ENCODE measurements at regions not wholly inside any gene's neighbourhood (a gene's known extent, or its start where the extent isn't known, plus 50 kb on each side); places are given as distances from the start of the nearest gene placed in this dataset.

DNA sequence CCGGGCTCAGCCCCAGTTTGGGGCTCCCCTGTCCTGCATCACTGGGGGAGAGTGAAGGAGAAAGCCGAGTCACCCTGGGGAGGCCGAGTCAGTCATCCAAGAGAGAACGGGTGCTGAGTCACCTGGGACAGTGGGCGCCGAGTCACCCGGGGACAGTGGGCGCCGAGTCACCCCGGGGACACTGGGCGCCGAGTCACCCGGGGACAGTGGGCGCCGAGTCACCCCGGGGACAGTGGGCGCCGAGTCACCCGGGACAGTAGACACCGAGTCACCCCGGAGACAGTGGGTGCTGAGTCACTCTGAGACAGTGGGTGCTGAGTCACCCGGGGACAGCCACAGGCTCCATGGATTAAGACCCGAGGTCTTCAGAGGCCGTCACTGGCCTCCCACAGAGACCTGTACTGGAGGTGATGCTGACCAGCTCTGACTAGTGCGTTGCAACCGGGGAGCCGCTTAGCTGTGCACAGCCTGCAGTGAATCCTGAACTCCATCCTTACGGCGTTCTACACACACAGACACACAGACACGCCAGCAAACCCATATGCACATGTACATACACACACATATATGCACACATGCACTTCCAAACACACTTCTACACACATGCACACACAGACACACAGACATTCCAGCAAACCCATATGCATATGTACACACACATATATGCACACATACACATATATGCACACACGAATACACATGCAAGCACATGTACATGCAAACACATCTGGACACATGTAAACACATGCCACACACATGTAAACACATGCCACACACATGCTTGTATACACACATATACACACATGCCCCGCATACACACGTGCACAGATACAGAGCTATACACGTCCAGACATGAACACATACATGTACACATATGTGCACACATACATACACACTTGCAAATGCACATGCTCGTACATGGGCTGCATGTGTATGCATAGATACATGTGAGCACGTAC lies 64.9 kb upstream of the GALNT9 start:
- no peak for DNase-seq

DNA sequence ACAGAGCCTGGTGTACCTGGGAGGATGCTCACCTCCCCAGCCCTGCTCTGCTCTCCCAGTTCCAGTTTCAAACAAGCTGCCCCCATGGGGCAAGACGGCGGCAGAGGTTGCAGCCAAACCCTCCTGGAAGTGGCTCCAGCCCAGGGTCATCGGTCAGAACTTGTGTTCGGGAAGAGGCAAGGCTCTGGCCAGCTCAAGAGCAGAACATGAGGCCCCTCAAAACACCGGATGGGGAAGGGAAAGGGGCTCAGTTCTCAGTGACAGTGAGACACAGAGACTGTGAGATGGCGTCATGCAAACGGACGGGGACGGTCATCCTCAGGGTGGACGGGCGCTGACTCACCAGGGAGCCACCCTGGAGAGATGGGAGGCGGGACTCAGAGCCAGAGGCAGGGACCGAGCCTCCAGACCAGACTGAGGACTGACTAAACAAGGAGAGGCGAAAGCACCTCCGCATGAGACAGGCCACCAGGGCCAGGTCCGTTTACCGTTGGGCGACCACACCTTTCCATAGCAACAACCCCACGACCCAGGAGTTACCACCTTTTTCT lies 63.9 kb upstream of the GALNT9 start:
- DNase-seq, result no peak

DNA sequence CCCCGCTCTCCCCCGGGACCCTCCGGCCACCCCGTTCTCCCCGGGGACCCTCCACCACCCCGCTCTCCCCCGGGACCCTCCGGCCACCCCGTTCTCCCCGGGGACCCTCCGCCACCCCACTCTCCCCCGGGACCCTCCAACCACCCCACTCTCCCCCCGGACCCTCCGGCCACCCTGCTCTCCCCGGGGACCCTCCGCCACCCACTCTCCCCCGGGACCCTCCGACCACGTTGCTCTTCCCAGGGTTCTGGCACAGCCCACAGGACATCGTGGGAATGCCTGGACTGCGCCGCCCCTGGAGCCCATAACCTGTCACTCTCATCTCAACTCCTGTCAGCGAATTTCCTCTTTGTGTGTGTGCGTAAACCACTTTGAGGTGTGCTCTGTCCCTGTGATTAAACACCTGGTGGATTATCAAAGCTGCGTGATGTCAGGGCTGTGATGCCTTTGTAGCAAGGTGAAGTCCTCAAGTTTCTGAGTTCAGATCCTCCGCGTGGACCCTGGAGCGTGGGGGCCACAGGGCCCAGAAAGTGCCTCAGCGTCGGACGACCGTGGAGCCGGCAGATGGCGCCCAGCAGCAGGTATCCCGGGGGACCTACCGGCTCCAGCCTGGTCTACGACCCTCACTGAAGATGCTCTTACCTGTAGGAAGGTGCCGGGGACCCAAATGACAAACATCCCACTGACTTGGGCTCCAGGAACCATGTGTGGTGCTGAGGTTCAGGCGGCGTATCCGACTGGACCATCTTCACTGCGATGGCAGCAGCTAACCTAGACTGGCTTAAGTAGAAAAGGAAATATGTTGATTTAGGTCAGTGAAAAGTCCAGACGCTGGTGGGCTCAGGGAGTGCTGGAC lies 63.2 kb upstream of the GALNT9 start:
- DNase-seq, result no peak

DNA sequence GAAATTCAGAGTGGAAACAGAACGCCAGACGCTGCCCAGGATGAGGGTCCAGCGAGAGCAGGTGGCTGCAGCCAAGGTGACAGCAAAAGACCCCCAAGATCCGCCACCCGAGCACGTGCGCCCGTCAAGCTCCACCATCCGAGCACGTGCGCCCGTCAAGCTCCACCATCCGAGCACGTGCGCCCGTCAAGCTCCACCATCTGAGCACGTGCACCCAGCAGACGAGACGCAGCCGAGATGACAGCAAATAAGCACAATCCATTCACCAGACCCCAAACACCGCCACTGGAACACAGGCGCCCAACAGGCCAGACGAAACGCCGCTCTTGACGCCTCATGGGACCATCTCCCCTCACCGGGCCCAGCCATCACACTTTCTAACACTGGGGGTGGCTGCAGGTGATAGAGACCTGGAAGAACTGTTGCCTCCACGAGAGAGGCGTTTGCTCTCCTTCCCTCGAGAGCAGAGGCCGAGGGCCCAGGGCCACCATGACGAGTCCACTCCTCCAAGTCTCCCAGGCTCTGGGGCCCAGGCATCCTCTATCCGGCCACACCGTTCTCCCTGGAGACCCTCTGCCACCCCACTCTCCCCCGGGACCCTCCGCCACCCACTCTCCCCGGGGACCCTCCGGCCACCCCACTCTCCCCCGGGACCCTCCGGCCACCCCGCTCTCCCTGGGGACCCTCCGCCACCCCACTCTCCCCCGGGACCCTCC lies 62.1 kb upstream of the GALNT9 start:
- DNase-seq, result no peak

DNA sequence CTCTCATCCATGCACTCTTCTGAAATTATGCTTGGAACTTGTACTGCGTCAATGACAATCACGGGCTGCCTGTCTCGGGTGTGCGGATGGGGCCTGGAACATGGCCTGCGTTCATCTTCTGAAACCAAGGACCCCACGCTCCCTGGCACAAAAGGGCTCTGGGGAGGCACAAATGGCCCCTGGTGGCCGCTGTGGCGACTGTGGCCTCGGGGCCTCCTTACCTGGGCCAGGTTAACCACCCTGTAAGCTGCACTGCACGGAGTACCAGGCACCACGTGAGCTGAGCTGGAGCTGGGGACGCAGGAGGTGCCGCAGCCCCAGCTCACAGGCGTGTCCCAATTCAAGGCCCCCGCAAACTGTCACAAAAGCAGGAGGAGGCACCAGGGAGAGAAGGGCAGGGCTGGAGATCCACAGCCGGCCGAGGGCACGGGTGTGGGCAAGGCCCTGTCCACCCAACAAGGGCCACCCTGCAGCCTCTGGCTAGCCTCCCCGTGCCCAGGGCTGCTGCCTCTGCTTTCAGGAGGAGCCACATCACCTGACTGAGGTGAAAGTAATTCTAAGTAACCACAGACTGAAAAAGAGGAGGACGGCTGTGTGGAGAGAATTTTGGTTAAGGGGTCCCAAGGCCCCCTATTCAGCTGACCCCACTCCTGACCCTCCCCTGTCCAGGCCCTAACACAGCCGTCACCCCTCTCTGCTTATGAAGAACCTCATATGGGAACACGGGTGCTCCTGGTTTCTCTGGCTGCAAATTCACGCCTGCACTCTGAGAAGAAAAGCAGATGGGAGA lies 61.1 kb upstream of the GALNT9 start:
- DNase-seq, result no peak

DNA sequence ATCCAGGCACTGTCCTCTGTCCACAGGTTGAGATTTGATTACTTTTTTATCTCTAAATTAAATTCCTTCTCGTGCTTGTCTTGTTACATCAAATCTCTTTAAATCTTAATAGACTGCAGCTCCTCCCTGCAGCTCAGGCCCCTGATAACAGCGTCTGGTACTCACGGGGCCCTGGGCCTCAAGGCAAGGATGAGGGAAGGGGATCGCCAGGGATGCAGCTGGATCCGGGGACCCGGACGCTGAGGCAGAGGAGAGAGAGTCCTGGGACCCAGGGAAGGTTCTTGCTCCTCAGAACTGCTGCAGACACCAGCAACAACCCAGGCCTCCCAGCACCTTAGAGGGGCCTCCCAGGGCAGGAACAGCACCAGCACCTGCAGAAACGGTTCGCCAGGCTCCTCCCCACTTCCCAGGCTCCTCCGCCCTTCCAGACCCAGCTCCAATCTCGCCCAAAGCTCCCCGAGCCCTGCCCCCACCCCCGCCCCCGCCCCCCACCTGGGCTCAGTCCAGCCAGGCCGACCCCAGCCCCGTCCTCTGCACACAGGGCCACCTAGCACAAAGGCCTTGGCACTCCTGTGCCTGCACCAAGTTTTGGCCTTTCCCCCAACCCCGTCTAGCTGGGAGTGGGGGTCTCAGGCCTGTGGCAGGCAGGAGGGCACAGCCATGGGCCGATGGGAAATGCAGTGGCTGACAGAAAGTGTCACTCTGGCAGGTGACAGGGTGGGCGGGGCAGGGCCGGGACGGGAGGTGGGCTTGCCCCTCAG lies 60.3 kb upstream of the GALNT9 start:
- no peak for DNase-seq

DNA sequence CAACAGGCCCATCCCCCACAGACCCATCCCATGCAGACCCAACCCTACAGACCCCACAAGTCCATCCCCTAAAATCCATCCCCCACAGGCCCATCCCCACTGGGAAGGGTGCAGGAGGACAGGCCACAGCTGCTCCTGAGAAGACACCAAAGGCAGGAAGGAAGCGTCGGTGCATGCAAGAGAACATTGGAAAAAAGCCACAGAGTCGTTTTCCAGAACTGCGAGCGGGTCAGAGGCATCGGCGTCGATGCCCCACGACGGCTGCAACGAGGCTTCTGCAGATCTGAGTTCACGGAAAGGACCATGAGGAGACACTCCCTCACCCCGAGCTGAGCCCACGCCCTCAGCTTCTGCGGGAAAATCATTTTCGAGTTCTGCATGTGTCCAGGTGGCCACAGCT lies 59.6 kb upstream of the GALNT9 start:
- DNase-seq, result no peak

DNA sequence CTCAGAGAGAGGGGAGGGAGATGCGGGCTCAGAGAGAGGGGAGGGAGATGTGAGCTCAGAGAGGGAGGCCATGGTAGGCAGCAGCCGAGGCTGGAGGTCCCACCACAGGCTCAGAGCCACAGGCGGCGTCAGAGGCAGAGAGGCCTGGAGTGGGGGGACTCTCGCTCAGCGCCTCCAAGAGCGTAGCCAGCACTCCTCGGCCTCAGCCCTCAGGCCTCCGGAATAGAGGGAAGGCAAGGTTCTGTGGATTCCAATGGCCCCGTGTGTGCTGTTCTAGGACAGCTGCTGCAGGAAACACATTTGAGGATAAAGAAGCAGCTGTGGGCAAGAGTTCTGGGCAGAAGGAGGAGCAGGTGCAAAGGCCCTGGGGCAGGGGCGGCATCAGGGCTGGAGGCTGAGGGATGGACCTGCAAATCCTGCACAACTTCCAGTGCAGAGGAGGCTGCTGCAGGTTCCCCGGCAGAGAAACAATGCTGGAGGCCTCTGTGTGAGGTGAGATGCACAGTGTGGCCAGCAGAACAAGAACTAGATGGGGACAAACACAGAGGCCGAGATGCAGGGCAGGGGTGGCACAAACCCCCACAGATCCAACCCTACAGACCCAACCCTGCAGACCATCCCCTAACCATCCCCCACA lies 59.1 kb upstream of the GALNT9 start:
- DNase-seq, result no peak

DNA sequence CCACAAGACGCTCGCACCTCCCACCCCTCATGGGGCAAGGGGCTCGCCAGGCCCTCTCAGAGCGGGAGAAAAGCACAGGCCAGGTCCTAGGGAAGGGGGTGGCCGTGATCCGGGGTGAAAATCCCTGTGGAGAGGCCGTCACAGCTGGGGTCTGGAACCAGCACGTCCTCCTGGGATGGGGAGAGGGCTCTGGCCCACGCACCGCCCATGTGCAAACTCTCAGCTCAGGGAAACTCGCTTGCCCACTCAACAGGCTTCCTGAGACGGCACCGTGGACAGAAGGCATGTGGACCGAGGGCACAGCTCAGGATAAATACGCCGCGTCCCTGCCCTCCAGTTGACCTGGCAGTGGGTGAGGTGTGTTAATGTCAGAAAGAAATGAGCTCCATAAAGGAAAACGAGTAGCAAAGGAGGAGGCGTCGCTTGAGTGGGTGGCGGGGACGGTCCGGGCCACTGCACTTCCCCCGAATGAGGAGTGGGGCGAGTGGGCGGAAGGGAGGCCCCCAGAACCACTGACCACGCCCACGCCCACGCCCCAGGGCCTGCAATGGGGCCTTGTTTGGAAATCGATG lies 57.6 kb upstream of the GALNT9 start:
- DNase-seq, result no peak

DNA sequence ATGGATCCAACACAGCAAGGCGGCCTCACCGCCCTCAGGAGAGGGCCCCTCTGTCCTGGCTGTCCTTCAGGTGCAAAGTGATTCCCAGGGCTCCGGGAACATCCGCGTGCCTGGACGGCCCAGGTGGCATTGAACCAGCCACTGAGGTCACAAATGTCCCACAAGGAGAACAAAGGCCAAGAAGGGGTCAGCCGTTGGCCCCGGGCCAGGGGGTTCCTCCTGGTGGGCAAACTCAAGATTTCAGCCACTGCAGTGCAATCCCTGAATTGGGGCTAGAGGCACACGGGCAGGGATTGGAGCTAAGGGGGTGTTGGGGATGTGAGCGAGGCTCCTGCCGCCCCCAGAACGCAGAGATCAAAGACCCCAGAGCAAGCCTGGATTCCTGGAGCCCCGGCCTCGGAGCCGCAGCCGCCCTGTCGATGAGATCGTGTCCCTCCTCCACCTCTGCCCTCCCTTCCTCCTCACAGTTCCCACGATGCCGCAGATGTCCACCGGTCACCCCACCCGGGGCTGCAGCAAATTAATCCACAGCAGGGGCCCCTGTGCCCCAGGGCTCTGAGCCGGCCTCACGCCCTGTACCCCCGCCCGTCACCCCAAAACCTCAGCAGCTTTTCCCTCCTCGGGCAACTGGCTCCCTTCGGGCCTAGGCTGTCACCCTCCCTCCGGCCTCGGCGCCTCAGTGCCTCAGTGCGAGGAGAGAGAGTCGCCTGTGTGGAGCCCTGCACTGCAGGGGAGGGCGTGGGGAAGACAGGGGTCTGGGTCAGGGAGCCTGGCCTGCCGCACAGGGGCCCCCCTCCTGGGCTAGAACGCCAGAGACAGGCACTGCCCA lies 56.7 kb upstream of the GALNT9 start:
- DNase-seq, result no peak

DNA sequence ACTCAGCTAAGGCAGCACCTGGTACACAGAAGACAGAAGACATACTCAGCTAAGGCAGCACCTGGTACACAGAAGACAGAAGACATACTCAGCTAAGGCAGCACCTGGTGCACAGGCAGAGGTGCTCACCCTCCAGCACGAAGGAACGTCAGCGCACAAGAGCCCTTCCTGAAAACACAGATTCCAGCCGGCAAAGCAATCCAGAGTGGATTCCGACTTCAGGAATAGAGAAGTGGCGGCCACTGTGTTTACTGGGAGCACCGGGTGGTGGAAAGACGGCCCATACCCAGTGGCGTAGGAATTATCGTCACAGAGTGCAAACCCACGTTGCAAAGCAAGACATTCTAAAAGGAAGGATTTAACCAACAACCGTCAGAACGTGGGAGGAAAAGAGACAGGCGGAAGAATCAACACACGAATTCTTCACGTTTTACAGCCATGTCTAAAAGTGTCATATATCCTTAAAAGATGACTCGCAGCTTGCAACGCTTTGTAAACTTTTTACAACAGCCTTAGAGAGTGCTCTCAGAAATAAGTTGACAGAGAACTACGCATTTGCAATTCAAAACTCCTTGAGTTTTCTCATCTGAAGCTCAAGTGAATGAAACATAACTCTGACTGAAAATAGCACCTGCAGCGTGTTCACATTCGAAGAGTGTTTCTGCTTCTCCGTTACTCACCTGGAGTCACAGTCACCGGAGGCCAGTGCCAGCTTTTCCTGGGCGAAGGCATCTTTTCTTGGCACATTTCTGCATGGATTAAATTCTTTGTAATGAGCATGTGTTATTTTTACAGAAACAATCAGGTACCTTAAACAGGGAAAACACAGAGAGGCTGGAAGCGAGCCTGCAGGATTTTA lies 55.8 kb upstream of the GALNT9 start:
- DNase-seq, result peak; percentile 59

DNA sequence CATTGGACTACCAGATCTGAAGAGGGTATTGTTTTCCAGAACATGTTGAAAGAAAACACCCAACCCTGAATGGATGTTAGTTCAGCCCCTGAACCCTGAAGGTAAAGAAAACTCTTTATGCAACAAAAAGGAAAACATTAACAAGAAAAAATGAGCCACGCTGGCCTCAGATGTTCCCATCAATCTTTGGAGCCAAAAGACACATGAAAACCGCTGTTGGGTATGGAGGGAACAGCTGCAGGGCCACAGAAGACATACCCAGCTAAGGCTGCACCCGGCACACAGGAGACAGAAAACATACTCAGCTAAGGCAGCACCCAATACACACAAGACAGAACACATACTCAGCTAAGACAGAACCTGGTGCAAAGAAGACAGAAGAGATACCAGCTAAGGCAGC lies 51.3 kb upstream of the GALNT9 start:
- DNase-seq, result no peak

DNA sequence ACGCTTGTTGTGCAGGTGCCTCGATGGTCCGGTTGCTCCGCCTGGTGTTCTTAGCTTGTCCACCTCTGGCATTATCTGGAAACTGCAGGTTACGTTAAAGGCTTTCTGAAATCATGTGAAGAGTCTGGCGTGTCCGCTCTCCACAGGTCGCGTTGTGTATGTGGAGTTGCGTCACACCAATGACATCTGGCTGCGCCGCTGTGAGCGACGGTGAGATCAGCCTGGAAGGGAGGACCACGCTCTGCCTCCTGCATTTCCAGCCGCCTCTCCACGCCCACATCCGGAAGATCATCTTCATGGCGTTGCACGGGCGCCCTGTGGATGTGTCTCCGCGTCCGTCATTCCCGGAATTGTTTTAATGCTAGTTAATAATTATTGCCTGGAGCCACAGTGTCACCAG lies 50.6 kb upstream of the GALNT9 start:
- DNase-seq, result no peak

DNA sequence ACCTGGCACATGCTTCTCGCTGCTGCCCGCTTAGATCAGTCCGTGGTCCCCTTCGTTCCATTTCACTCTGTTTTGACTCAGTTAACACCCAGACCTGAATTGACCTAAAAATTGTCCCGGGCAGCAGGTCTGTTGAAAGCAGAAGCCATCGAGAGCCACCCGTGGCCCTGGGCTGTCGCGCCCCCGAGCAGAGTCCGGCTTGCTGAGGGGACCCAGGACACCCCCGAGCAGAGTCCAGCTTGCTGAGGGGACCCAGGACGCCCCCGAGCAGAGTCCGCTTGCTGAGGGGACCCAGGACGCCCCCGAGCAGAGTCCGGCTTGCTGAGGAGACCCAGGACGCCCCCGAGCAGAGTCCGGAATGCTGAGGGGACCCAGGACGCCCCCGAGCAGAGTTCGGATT lies 50.2 kb upstream of the GALNT9 start:
- DNase-seq, result no peak

Data from renal pelvis (tissue), 1 donor.